ENCODE measurements at regions not wholly inside any gene's neighbourhood (a gene's known extent, or its start where the extent isn't known, plus 50 kb on each side); places are given as distances from the start of the nearest gene placed in this dataset.

DNA sequence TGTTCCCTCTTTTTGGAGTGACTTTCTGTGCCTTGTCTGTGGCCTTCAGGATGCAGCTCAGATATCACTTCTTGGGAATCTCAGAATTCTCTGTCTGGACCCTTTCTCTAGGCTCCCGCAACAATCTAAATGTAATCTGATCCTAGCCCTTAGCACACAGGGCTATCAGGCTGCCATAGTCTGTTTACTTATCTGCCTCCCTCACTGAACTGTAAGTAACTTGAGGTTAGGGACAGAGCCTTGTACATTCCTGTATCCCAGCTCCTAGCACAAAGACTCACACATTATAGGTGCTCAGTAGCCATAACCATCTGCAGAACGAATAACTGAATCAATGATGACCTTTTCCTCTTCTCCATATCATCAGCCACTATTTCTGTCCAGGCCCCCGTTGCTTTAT lies 69.5 kb downstream of the RTL9 start:
- H3K27ac ChIP-seq = no peak overlapping the region
- H3K4me3 ChIP-seq = no peak overlapping the region

DNA sequence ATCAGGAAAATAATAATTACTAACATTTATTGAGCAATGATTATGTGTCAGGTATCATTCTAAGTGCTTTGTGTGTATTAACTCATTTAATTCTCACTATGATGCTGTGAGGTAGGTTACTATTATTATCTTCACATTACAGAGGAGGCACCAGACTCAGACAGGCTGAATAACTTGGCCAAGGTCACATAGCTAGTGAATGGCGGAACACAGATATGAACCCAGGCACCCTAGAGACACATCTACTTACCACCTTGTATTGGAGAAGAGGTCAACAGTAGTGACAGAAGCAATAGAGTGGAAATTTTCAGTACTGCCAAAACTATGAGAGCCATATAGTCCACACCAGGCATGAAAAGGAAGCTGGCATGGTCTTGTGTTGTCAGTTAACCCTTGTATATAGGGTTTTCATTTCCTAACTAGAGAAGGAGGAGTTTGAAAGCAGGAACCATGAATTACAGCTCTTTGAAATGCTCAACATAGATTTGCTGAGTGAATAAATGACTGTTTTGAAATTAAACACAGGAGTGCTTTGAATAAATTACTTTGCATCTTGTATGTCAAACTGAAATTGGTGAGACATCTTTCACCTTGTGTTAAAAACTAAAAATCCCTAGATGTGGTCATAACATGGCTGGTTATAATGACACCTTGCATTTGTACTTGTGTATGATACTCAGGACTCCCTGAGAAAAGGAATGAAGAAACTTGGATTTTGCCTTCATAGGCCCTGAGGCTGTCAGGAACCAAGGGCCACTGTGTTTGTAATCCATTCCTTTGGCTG lies 71.8 kb downstream of the RTL9 start:
- no peak overlapping the region for H3K27ac ChIP-seq
- no peak overlapping the region for H3K4me3 ChIP-seq

DNA sequence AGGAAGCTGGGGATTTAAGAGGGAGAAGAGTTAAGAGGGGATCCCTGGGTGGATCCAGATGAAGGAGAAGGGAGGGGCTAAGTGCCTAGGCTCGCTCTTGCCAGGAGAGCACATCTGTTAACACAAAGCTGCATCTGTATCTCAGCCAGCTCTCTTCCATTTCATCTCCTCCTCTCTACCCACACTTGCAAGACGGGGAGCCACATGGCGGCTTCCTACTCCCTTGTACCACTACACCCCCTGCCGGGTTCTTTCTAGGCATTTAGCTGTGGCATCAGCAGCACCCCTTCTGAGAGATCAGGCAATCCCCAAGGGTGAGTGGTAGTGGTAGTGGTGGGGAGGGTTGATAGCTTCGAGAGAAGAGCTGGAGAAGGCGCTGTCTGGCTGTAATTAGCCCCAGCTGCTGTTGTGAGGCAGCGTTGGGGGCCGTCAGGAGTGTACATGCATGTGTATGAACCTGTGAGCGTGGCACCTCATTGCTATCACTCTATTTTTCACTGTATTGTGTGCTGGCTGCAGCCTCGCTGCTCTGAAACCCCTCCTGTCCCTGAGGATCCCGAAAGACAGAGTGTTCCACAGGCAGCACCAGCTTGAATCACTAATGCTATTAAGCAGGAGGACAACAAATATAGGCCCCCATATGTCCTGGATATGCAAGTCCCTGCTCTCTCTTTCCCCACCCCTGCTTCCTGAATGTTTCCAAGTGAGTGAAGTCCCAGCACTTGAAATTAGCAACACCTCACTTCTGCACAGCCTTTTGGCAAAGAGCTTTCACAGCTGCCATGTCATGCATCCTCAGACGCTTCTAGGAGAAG lies 73.7 kb downstream of the RTL9 start:
- H3K4me3 ChIP-seq = no peak overlapping the region
- H3K27ac ChIP-seq = no peak overlapping the region

DNA sequence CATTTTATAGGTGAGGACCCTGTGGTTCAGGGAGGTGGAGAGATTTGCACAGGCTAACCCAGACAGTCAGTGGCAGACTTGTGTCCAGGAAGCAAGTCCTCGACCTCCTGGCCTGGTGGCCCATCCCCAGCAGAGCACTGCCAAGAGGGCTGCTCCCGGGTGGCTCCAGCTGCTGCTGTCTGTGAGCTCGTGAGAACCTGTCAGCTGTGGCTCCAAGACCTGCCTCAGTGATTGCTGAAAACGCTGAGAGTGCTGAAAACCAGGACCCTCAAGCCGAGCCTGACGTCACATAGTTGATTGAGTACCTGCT lies 74.2 kb downstream of the RTL9 start:
- Histone ChIP-seq H3K27ac (no peak overlapping the region), H3K4me3 (no peak overlapping the region)

DNA sequence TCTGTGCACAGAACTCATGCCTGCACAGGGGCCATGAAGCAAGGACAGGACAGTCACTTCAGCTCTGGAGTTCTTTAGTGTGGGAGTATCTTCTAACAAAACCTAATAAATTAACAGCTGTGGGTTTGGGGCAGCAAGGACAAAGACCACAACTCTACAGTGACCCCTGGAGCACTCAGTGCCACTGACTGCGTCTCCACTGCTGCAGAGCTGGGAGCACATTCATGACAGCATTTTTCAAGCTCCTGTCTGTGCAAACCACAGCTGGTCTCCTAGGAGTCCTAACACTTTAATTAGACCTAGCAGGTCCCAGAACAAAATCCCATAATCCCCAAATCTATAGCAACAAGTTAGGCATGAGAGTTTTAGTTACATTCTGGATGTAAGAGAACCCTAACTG lies 76.5 kb downstream of the RTL9 start:
- no peak overlapping the region for H3K27ac ChIP-seq
- no peak overlapping the region for H3K4me3 ChIP-seq

DNA sequence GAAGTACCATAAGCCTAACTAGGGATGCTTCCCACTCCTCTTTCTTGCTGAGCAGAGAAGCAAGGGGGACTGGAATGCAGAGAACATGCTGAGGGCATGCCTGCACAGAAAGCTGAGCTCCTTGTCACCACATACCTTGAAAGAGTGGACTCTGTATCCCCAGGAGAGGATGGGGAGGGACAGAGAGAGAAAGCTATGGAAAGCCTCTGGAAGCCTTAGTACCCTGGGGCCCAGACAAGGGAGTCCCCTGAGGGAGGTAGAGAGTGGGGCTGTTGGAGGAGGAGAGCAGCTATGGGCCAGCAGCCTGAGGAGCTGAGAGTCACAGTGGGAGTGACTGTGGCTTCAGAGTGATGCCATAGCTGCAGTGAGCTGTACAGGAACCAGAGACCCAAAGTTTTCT lies 77.9 kb downstream of the RTL9 start:
- Histone ChIP-seq H3K4me3 (no peak overlapping the region), H3K27ac (no peak overlapping the region)

DNA sequence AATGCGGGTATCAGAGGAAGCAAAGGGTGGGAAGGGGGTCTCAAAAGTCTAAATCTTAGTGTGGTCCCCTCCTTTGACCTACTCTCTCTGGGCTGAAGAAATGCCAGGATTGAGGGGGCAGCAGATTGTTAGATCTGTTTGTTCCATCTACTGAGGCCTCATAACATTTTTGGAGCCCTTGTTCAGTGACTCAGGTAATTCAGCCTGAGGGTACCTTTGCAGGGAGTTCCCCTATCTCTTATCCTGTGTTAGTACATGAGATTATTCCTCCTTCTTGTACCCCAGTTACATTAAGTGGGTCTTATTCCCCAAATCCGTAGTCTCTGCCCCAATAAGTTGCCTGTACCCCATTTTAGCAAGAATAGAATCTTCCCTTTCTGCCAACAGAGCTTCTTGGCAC lies 79.0 kb downstream of the RTL9 start:
- Histone ChIP-seq H3K4me3 (no peak overlapping the region), H3K27ac (no peak overlapping the region)

DNA sequence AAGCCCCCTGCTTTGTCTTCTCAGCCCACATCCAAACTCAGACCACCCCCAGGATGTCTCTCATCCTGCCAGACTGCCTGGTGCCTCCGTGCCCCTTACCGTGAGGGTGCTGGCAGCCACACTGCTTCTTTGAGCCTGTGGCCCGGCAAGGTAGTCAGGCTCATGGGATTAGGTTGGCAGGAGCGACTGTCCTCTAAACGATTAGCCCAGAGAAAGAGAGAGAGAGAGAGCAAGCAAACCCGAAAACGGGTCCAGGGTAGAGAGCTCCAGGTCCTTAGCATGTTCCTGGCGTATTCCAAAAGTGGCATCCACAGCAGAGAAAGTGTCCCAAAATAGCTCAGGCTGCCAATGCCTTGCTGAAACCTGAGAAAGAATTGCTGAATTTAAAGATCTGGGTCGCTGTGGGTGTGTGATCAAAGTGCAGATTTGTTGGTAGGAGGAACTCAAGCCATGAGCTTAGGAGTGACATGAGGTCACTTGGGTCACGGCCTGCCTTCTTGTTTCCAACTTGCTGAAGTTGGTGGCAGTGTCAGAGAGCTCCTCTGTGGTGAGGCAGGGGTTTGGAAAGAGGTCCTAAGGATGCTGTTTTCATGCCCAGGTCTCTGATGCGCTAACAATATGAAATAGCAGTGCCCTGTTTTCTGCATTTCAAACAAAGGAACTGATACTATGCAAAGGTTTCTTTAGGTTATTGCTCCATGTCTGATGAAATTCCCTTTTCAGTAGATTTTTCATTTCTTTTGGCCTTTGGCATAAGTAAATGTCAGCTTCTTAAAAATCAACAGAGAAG lies 81.6 kb downstream of the RTL9 start:
- Histone ChIP-seq H3K27ac (no peak overlapping the region), H3K4me3 (no peak overlapping the region)

DNA sequence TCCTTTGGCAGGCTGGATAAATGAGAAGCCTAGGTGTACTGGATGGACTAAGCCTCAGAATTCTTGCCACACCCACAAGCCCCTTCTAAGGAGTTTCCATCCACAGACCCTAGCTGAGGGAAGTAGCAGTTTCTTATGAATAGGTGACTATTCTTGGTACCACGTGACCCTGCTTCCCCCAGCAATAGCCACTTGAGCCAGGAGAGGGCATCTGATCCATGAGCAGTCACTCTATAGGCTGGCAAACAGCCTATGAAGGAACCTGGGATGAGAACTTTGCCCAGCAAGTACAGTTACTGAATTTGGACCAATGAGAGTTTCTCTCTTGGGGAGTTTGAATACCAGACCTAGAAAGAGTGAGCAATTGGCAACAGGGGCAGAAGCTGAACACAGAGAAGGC lies 84.0 kb downstream of the RTL9 start:
- Histone ChIP-seq H3K4me3 (no peak overlapping the region), H3K27ac (no peak overlapping the region)

DNA sequence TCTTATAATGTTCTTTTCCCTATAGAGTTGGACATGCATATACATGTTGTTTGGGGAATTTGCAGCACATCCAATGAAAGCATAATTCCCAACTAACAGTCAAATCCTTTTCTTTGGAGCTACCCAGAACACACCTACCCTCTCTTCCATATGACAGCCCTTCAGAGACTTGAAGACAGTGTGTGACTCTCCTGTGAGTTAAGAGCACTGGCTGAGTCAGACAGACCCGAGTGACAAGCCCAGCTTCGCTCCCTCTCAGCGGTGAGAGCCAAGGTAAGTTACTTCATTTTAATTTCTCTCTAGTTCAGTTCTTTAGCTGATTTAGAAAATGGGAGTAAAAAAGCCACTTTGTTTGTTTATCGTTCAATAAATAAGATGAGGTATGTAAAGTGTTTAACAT lies 86.3 kb downstream of the RTL9 start:
- no peak overlapping the region for H3K4me3 ChIP-seq
- no peak overlapping the region for H3K27ac ChIP-seq

DNA sequence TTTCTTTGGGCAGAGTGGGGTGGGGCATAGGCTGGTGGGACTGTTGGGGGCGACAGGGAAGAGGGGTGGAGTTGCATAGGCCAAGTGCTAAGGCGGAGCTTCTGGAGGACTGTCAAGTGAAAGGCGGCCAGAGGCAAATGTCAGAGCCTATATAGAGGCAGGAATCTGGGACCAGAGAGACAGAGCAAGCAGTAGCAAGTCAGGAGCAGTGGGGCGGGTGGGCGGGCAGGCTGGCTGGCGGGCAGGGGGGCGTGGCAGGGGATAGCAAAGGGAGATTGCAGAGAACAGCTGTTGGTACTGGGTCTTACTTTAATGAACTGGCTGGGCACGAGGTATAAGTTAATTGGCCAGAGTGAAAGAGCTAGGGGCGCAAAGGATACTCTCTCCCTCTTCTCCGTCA lies 89.8 kb downstream of the RTL9 start:
- Histone ChIP-seq H3K4me3 (no peak overlapping the region), H3K27ac (no peak overlapping the region)

DNA sequence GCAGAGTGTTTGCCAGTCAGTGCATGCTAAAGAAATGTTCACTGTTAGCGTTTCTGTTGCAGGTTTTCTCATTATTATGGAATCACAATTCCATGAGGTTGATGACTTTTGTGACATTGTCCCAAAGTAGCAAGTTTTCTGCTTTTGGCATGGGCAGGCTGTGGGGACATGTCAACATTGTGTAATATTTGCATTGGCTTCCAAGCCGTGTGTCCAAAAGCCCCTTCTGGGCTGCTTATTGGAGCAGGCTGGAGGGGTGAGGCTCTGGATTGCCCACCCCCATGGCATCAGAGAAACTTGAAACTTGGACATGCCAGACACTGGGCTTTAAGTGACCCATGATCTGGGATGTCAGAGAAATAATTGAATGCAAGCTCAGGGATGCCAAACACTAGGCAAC lies 90.7 kb downstream of the RTL9 start:
- H3K27ac ChIP-seq = no peak overlapping the region
- no peak overlapping the region for H3K4me3 ChIP-seq

DNA sequence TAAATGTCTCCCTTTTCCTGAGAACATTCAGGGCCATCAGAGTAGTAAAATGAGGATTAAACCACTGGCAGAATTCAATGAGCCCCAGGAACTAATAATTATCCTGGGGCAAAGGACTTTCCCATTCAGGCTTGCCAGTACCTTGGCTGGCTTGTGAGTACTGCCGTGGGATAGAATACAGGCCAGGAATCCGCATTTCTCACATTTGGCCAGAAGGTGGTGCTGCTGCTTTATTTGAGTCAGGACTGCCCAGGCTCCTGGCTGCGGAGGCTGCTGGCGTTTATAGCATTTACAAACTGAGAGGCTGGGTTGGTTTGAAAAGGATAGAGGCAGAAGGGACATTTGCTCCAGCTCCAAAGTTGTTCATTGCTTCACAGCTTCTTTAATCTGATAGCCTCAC lies 91.4 kb downstream of the RTL9 start:
- Histone ChIP-seq H3K27ac (no peak overlapping the region), H3K4me3 (no peak overlapping the region)

DNA sequence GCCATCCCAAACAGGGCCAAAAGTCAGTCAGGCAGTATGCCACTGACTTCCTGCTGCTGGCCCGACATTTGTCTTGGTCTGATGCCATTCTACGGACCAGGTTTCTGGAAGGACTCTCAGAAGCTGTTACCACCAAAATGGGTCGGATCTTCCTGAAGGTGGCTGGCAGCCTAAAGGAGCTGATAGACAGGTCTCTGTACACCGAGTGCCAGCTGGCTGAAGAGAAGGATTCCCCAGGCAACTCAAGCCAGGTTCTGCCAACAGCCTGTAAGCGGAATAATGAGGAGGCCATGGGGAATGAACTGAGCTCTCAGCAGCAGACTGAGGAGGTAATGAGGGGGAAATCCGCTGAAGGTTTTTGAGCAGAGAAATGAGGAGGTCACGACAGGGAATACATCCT lies 95.7 kb downstream of the RTL9 start:
- Histone ChIP-seq H3K4me3 (no peak overlapping the region), H3K27ac (no peak overlapping the region)

DNA sequence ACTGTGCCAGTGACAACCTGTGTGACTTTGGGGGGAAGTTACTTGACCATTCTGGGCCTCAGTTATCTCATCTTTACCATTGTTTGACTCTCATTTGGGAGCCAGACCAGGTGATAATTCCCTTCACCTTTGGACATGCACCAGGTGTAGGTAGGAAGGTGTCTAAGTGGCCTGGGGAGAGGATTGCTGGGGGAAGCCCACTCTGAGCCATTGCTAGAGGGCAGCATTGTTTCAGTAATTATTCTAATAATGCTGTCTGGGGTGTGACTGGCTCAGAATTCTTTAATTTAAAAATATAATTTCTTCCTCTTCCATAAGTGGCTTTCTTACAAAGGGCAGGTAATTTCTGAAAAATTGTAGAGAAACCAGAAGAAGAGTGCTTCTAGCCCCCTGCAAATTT lies 104.3 kb downstream of the RTL9 start:
- H3K4me3 ChIP-seq = no peak overlapping the region

DNA sequence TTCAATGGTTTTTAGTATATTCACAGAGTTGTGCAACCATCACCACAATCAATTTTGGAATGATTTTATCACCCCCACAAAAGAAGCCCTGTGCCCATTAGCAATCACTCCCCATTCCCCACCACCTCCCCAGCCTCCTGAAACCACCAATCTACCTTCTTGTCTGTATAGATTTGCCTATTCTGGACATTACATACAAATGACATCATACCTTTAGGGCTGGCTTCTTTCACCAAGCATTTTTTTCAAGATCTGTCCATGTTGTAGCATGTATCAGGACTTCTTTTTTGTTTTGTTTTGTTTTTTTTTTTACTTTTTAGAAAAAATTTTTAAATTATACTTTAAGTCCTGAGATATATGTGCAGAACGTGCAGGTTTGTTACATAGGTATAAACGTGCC lies 108.1 kb downstream of the RTL9 start:
- H3K4me3 ChIP-seq = no peak overlapping the region
- H3K27ac ChIP-seq = no peak overlapping the region

More for the DNA sequence above, 104.3 kb downstream of the RTL9 start:
- no peak overlapping the region for H3K27ac ChIP-seq

DNA sequence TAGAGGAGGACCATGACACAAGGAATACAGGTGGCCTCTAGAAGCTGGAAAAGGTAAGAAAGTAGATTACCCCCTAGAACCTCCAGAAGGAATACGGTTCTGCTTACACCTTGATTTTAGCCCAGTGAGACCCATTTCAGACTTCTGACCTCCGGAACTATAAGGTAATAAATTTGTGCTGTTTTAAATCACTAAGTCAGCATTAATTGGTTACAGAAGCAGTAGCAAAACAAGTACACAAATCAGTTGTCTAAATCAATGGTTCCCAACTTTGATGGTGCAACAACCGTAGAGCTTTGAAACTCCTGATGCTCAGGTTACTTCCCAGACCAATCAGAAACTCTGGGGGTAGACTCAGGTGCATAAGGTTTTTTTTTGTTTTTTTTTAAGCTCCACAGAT lies 113.6 kb downstream of the RTL9 start:
- Histone ChIP-seq H3K27ac (no peak overlapping the region), H3K4me3 (no peak overlapping the region)

DNA sequence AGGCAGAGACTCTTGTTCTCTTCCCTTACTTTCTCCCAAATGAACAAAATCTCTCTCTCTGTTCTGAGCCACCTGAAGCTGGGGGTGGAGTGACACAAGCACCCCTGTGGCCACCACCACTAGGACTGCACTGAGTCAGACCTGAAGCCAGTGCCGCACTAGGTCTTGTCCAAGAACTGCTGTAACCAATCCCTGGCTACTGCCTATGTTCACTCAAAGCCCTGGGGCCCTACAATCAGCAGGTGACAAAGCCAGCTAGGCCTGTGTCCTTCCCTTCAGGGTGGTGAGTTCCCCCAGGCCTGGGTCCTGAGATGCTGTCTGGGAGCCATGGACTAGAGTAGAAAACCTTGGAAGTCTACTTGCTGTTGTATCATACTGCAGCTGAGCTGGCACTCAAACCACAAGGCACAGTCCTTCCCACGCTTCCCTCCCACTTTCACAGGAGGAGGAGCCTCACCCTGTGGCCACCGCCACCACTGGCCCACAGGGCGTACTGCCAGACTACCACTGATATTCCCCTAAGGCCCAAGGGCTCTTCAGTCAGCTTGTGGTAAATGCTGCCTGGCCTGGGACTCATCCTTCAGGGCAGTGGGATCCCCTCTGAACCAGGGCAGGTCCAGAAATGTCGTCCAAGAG lies 119.1 kb downstream of the RTL9 start:
- H3K27ac ChIP-seq = no peak overlapping the region
- H3K4me3 ChIP-seq = no peak overlapping the region

DNA sequence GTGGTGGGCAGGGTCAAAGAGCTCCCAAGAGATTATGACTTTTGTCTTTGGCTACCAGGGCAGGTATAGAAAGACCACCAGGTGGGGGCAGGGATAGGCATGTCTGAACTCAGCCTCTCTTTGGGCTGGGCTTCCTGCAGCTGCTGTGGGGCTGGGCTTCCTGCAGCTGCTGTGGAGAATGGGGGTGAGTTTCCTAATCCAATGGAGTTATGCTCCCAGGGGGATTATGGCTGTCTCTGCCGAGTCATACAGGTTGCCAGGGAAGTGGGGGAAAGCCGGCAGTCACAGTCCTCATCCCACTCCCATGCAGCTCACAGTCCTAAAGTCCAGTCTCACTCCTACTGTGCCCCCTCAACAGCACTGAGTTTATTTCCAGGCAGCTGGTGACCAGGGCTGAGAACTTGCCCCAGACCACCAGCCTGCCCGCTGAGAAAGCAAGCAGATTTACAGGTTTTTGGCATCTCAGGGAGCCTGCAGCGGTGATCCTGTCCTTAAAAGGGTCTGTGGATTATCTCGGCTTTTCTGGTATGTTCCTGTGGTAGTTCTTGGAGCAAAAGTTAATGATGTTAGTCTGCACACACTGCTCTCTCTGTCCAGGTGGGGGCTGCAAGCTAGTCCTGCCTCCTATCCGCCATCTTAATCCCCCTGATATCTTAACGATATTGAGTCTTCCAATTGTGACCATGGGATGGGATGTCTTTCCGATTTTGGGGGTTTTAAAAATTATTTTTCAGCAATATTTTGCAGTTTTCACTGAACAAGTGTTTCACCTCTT lies 133.4 kb downstream of the RTL9 start:
- Histone ChIP-seq H3K4me3 (no peak overlapping the region), H3K27ac (no peak overlapping the region)

DNA sequence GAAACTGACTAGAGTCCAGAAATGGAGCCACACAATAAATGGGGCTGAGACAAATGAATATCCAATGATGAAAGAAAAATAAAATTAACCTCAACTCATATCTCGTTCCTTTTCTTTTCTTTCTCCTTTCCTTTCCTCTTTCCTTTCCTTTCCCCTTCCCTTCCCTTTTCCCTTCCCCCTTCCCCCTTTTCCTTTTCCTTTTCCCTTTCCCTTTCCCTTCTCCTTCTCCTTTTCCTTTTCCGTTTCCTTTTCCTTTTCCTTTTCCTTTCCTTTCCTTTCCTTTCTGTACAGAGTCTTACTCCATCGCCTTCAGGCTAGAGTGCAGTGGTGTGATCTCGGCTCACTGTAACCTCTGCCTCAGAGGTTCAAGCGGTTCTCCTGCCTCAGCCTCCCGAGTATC lies 146.3 kb downstream of the RTL9 start:
- Histone ChIP-seq H3K27ac (no peak overlapping the region), H3K4me3 (no peak overlapping the region)
